Liver (tissue), 2 donors: ENCODE measurements at regions not wholly inside any gene's neighbourhood (a gene's known extent, or its start where the extent isn't known, plus 50 kb on each side); places are given as distances from the start of the nearest gene placed in this dataset.

ENCODE experiments used
- EGR1 ChIP-seq, 2 donors: IDR thresholded peaks; 2 replicates each; pipeline ENCODE4 v1.6.1; 2016 to 2018; ENCODE audit warnings: antibody characterized with exemption in 2 of 2, low read depth in 2 of 2
- JUND ChIP-seq, 2 donors: IDR thresholded peaks; 2 replicates each; pipeline ENCODE4 v1.6.1; 2016; ENCODE audit warnings: antibody characterized with exemption in 2 of 2
- SP1 ChIP-seq: IDR thresholded peaks from 2 replicates; pipeline ENCODE4 v1.6.1; 2018; ENCODE audit warnings: antibody characterized with exemption, mild to moderate bottlenecking
- ZBTB33 ChIP-seq: IDR thresholded peaks from 2 replicates; pipeline ENCODE4 v1.6.1; 2016; ENCODE audit warnings: antibody characterized with exemption
- TF ChIP-seq, protein P1 (sequence below): IDR thresholded peaks from 2 replicates; pipeline ENCODE4 v1.6.1; 2016; ENCODE audit warnings: antibody characterized with exemption
- donor health status: healthy.

DNA sequence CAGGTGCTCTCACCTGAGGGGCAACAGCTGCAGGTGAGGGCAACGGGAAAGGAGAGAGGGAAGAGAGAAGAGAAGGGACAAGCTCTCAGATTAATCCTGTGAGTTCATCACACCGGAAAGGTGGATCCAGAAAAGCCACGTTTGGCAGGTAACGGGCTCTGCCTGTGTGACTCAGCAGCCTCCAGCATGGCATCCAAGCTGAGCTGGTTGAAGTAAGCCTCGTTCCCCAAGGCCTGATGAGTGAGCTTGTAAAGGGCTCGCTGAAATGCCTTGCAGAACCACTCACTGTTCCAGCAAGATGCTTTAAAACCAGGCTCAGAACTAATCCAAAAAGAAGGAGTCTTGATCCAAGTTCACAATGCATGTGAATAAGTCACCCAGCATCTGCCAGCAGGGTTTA lies 206.9 kb upstream of the TMEM45B start:
- TF ChIP-seq EGR1 (IDR thresholded peaks at IDR 0.05; ENCODE audit: low read depth in 2 of 2), result no peak
- no peak for TF ChIP-seq SP1
- TF ChIP-seq ZBTB33, result no peak
- TF ChIP-seq, protein P1, sequence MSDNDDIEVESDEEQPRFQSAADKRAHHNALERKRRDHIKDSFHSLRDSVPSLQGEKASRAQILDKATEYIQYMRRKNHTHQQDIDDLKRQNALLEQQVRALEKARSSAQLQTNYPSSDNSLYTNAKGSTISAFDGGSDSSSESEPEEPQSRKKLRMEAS, result no peak
- TF ChIP-seq JUND (IDR thresholded peaks at IDR 0.05), result no peak
